Activated CD4-positive, CD25-positive, alpha-beta regulatory T cell treated with anti-CD3 and anti-CD28 coated beads, Interleukin-2, amount 50 U/mL, for 16 hours (primary cell): ENCODE measurements at regions not wholly inside any gene's neighbourhood (a gene's known extent, or its start where the extent isn't known, plus 50 kb on each side); places are given as distances from the start of the nearest gene placed in this dataset.
"Not testable (repeated sequence)": the region's sequence is repeated elsewhere in the genome, so short reads cannot be mapped to it uniquely, and the experiment has no call there.

Experiments
- DNase-seq: peaks from one replicate; pipeline ENCODE4 v3.0.0-alpha.2; 2020; ENCODE audit warnings: low read depth, low spot score

DNA sequence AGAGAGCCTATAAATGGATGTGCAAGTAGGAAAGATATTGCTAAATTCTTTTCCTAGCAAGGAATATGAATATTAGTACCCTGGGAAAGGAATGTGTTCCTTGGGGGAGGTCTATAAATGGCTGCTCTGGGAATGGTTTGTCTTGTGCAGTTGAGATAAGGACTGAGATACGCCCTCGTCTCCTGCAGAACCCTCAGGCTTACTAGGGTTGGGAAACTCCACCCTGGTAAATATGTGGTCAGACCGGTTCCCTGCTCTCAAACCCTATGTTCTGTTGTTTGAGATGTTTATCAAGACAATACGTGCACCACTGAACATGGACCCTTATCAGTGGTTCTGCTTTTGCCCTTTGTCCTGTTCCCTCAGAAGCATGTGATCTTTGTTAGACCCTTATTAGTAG is 1698.9 kb downstream of the GRIK2 start:
- DNase-seq, result not testable (repeated sequence)

DNA sequence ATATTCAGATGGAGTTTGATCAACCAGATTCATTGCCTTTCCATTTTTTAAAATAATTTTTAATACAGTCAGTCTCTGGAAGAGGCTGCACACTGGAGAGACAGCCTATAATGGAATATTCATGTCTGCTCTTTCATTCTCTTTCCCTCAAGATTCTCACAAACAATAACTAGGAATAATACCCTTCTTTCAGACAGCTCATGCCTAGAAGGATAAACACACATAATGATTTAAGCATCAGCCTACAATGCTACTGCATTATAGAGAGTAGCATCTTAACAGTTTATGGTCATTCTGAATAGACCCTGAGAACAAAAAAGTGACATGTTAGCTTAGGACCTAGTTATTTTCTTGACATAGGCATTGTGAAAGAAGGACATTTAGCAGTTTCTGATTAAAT is 1692.3 kb downstream of the GRIK2 start:
- DNase-seq, result no peak

DNA sequence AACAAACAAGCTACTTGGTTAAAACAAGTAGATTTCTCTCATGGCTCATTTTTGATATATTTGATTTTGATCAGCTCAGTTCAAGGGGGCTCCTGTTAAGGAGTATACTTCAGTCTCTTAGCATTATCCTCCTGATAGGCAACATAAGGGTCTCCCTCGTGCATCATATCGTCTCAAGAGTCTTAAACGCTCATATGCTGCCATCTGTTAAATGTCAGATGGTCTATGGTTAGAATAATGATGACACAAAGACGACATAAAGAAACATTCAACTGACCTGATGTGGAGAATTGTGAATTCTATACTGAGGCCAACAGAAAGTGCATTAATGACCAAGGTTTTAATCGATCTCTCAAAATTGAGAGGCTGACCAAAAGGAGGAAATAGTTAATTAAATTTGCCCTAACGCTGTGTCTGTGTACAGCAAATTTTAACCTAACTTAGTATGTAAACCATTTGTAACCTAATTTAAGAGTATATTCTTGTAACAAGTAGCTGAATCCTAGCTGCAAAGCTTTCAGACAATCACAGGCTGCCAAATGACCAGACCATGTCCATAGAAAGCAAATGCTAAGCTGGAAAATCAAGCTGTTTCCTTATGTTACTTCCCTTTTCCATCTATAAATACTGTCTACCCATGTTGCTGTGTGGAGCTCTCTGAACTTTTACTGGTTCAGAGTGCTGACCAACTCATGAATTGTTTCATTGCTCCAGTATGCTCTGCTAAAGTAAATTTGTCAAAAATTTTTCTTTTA is 1688.5 kb downstream of the GRIK2 start:
- DNase-seq, result no peak

DNA sequence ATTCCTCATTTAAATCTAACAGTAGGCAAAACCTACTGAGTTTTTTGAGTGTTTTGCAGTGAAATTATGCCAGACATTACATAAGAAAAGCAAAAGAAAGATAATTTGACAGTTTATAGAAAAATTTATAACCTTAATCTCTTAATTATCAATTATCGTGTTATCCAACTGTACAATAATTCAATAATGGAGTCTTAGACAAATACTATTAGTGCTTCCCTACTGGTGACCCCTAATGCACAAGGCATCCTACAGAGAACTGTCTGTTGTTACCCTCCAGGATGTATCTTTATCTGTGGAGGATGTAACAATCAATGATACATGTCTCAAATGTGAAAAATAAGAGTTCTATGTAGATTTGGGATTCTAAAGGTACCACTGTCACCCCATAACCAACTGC is 1687.6 kb downstream of the GRIK2 start:
- DNase-seq, result no peak

GRCh38 chr6:103080497-103080896 is 1687.0 kb downstream of the GRIK2 start:
- no peak for DNase-seq

DNA sequence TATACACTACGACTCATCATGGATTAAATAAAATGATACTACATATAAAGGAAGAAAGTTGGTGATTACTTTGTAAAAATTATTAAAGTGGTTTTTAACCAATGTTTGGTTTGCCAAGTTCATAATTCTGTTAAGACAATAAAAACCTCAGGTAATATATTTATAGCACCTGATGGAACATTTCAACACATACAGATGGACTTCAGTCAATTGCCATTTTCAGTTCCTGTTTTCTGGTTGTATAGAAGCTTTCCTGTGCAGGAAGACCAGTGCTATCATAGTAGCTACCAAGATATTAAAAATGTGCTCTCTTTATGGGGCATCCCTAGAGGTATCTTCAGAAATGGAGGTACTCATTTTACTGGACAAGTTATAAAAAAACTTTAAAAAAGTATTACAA is 1686.4 kb downstream of the GRIK2 start:
- DNase-seq, result no peak

DNA sequence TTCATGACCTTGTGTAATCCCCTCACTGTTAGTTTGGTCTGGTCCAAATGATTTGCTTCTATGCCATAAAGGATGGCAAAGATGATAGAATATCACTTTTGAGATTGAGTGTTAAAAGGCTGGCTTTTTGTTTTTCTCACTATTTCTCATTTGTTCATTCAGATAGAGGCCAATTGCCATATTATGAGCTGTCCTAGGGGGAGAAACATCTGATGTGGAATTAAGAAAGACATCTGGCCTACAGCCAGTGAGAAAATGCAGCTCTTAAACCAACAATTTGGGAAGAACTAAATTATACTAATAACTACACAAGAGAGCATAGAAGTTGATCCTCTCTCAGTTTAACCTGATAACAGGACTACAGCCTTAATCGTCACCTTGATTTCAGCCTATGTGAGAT is 1668.6 kb downstream of the GRIK2 start:
- DNase-seq, result no peak

GRCh38 chr6:103047567-103047966 is 1654.1 kb downstream of the GRIK2 start:
- no peak for DNase-seq

DNA sequence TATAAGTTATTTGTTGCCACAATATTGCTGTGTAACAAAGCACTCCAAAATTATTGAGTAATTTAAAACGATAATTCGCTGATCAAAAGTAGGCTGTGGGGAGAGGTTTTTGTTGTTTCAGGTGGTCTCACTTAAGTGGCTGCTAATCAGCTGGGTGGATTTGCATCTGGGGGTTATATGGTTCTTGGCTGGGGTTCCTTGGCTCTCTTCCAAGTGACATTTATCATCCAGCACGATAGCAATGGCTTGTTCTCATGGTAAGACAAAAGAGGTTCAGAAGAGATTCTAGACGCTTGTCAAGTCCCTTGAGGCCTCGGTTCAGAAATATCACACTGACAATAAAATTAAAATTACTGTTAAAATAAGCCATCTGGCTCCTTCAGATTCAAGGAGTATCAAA is 1648.8 kb downstream of the GRIK2 start:
- DNase-seq, result no peak

DNA sequence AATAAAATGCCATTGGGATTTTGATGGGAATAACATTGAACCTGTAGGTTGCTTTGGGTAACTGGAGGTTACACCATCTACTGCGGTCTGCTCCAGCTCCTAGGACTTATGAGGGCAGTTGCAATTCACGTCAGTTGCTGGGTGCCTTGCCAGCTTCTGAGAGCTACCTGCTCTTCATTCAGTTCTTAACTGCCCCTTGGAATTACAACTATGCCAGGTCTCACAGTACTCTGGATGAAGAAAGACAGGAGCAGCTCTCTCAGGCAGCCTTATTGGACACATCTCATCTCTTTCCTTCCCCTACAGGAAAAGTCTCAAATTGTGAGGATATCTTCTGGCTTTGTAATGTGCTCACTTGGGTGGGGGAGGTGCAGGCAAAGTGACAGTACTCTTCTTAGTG is 1643.3 kb downstream of the GRIK2 start:
- no peak for DNase-seq

DNA sequence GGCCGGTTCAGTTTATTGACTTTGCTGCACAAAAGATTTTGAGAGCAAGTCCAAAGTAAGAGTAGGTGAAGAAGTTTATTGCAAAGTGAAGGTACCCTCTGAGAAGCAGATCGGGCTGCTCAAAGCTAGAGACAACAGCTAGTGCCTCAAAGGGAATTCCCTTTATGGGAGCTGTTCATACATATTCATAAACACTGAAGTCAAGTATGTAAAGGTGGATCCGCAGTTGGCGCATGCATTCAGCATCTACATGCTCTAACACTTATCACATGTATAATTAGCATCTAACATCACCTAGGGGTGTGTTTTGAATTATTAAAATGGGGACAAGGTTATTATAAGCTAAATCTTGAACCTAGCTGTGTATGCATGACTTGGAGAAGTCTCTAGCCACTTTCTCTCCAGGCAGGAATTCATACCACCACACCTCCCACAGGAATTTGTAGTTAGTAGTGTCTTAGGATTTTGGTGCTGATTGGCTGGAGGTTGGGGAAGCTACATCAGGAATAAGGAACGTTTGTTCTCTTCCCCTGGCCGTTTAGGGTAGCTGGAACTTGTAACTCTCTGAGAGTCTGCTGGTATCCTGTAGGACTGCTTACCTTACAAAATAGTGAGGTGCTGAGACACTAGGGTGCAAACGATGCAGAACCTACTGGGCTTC is 1633.9 kb downstream of the GRIK2 start:
- DNase-seq, result no peak

GRCh38 chr6:103018426-103018825 is 1624.9 kb downstream of the GRIK2 start:
- no peak for DNase-seq

DNA sequence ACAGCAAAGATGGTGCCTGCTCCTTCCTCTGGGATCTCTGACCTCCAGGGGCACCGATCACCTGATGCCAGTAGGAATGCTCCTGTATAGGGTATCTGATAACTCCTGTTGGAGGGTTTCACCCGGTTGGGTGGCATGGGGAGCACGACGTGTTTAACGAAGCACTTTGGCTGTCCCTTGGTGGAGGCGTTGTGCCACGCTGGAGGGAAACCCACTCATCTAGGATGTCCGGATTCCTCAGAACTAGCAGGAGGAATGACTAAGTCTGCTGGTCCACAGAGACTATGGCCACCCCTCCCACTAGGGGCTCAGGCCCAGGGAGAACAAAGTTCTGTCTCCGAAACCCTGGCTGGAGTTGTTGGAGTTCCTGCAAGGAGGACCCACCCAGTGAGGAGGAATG is 1624.4 kb downstream of the GRIK2 start:
- DNase-seq, result no peak

DNA sequence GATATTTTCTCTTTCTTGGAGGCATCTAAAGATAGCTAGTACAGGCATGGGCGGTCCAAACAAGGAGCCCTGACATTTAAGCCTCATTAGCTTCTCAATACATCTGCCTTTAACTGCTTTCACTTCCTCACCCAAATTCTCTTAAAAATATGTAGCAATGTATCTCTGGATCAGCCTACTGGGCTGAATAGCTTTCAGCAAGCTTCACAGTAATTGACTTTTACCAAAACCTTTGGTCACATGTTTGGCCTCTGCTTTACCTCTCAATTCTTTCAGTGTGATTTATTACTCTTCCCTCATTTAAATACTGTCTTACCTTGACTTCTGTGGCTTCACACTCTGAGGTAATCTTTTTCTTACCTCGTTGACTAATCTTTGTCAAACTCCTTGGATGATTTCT is 1618.1 kb downstream of the GRIK2 start:
- no peak for DNase-seq

DNA sequence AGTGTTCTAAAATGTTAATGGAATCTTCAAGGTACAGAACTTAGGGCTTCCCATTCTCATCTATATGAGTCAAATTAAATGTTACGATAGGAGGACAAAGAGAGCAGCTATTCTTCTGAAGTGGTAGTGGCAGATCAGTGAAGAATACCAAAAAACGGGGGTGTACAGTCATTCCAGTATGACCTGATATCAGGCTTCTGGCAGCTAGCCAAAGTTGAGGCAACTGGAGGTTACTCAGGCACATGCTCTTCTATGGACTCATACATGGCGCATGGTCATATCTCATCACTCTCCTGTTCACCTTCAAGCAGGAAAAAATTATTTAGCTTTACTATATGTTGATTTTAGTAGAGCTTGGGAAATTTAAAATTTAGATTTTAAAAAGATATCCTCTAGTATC is 1608.8 kb downstream of the GRIK2 start:
- no peak for DNase-seq

DNA sequence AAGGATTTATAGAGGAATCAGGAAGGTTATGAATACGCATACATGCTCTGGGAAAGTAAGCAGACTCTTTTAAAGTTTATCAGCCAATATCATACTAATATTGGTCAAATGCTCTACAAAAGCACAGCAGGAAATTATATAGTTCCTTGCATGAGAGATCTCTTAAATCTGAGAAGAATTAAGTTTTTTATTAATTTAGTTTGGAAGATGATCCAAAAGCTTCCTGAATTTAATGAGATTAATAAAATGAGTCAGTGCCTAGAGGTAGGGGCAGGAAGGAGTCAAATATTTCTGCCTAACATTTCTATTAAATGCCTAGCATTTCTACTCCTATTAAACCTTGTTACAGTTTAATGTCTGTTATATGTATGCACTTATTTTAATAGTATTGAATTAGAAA is 1608.2 kb downstream of the GRIK2 start:
- DNase-seq, result no peak

DNA sequence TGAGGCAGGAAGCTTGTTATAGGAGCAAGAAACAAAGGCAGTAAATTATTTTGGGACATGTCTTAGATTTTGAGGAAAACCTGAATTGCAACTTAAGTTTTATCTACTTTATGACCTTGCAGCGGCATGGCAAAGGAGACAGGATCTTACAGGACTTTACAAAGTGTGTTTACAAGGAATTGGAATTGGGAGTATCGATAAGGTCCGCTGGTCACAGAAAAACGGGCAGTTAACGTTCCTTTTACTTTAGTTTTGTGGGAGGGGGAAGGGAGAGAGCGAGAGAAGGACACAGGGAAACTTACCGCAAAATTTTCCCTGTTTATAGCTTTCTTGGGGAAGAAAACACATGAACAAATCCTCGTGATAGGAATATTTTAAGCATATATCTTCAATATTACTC is 1607.2 kb downstream of the GRIK2 start:
- DNase-seq, result no peak

DNA sequence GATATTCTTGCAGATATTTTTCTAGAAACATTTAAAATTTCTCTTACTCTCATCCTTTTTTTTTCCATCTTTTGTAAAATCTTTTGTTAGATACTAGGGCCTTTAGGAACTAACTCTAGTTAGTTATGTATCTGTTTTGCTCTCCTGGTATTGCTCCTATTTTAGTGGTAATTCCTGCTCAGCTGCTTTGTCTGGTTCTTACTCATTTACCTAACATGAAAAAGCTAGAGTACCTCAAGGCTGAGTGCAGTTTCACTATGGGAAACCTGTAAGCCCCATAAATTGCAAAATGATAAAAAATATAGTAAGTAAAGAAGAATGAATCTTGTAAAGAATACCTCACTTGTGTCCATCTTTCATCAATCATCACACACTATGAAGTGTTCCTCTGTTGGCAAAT is 1602.0 kb downstream of the GRIK2 start:
- no peak for DNase-seq

- DNase-seq, result no peak
Measured at GRCh38 chr6:102994866-102995265, 1601.4 kb downstream of the GRIK2 start.

DNA sequence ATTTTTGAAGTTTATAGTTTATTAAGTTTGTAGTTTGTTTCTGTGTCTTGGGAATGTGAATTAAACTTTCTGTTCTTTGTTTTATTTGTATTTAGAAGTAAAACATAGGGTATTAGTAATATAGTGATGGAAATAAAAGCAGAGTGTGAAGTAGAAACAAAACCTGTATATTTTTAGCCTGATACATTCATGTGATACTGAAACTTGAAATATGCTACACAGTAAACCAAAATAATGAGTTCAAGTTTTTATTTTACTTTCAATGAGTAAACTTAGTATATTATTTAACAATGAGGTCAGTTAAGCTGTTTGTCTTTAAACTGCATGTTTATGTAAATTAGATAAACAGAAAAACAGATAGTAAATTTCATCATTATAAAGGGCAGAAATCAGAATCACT is 1592.6 kb downstream of the GRIK2 start:
- DNase-seq, result no peak

- no peak for DNase-seq
Measured at GRCh38 chr6:102984357-102984756, 1590.8 kb downstream of the GRIK2 start.

GRCh38 chr6:102981490-102982015 is 1588.0 kb downstream of the GRIK2 start:
- no peak for DNase-seq

DNA sequence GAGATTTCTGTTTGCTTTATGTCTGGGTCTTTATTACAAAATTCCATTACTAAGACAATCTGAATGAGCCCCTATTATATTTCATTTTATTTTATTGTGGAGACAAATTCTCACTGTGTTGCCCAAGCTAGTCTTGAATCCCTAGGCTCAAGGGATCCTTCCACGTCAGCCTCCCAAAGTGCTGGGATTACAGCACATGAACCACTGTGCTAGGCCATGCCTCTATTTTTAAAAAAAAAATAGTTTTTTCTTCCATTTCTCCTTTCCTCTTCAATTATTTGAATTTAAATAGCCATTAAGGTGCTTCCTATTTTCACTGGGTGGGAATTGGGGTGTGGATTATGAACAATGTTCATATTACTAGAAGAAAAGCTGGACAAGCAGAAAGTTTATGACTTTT is 1587.4 kb downstream of the GRIK2 start:
- DNase-seq, result no peak
